Thyroid gland (tissue), 4 donors: ENCODE measurements at regions not wholly inside any gene's neighbourhood (a gene's known extent, or its start where the extent isn't known, plus 50 kb on each side); places are given as distances from the start of the nearest gene placed in this dataset.

ENCODE experiments used
- DNase-seq, 2 donors: peaks; one replicate each; pipeline ENCODE4 v3.0.0-alpha.2; 2019
- H3K27ac ChIP-seq, 3 donors: fragments of 200-600 bp; sonication (generic); 1 replicate in 2 of 3; 2 replicates in 1 of 3; pipeline ENCODE4 v1.5.1; 2016 to 2019; ENCODE audit warnings: mild to moderate bottlenecking in 1 of 3, moderate library complexity in 1 of 3
- H3K27me3 ChIP-seq: fragments of 200-600 bp; sonication (generic); one replicate; pipeline ENCODE4 v1.5.1; 2019
- H3K36me3 ChIP-seq, 2 donors: fragments of 200-600 bp; sonication (generic); one replicate each; pipeline ENCODE4 v1.5.1; 2016 to 2019
- H3K4me1 ChIP-seq, 2 donors: fragments of 200-600 bp; sonication (generic); one replicate each; pipeline ENCODE4 v1.5.1; 2017 to 2019
- H3K4me3 ChIP-seq, 3 donors: fragments of 200-600 bp; sonication (generic); replicated peaks in 1 of 3; 1 replicate in 2 of 3; 2 replicates in 1 of 3; pipeline ENCODE4 v1.5.1; 2016; ENCODE audit warnings: mild to moderate bottlenecking in 1 of 3
- H3K9me3 ChIP-seq: fragments of 200-600 bp; sonication (generic); one replicate; pipeline ENCODE4 v1.5.1; 2017
- POLR2A ChIP-seq, 2 donors: fragments of 450-650 bp; IDR thresholded peaks; one replicate each; pipeline ENCODE4 v1.6.1; 2017; ENCODE audit warnings: antibody characterized with exemption in 2 of 2, mild to moderate bottlenecking in 2 of 2, moderate library complexity in 1 of 2
- WGBS, 2 donors: methylation state at CpG; one replicate each; pipeline ENCODE4 v1.1.5; 2017; 5-methylcytosine and 5-hydroxymethylcytosine counted together
- intact Hi-C: fragments of 100-400 bp; cut with DNase I; formaldehyde crosslinking; loops from one replicate; pipeline ENCODE4 v1.15.1; 2023
- TF ChIP-seq, protein P1 (sequence below), 6 experiments: fragments of 200-600 bp in 3 of 6; fragments of 450-650 bp in 3 of 6; sonication (generic) in 3 of 6; IDR thresholded peaks; one replicate each; pipeline ENCODE4 v1.5.1; 2016 to 2019; ENCODE audit warnings: antibody characterized with exemption in 6 of 6, mild to moderate bottlenecking in 2 of 6, inconsistent platforms in 1 of 6, moderate library complexity in 1 of 6

DNA sequence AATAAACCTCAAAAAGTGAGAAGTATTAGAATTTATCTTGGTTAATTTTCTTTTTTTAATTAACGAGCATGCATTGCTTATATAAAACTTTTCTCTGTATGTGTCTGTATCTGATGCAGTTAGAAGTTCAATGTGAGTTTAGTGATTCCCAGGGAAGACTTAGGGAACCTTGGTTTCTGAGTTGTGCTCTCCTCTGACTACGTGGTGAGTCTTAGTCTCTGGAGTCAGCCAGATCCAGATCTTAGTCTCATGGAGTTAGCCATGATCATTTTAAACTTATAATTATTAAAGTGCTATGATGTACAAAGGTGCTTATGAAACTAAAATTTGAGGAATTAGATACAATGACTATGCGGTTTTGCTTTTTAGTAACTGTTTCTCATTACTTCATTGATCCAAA lies 285.3 kb upstream of the DMRT1 start:
- TF ChIP-seq, protein P1, sequence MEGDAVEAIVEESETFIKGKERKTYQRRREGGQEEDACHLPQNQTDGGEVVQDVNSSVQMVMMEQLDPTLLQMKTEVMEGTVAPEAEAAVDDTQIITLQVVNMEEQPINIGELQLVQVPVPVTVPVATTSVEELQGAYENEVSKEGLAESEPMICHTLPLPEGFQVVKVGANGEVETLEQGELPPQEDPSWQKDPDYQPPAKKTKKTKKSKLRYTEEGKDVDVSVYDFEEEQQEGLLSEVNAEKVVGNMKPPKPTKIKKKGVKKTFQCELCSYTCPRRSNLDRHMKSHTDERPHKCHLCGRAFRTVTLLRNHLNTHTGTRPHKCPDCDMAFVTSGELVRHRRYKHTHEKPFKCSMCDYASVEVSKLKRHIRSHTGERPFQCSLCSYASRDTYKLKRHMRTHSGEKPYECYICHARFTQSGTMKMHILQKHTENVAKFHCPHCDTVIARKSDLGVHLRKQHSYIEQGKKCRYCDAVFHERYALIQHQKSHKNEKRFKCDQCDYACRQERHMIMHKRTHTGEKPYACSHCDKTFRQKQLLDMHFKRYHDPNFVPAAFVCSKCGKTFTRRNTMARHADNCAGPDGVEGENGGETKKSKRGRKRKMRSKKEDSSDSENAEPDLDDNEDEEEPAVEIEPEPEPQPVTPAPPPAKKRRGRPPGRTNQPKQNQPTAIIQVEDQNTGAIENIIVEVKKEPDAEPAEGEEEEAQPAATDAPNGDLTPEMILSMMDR (IDR thresholded peaks at IDR 0.05) = no peak
- TF ChIP-seq POLR2A (IDR thresholded peaks at IDR 0.05) = no peak
- no peaks in the 10 kb centered on the region for H3K27me3 ChIP-seq
- peaks cover under 1 to 19% of the 10 kb centered on the region in 2 donors for H3K4me1 ChIP-seq
- intact Hi-C loops = no loop called here
- H3K27ac ChIP-seq = no peak overlapping the region
- no peak overlapping the region for H3K4me3 ChIP-seq
- DNase-seq = no peak
- no peaks in the 10 kb centered on the region for H3K9me3 ChIP-seq
- 90 to 94% methylated on average over 3 of the region's 3 CpGs for WGBS, 2 donors
- H3K36me3 ChIP-seq = no peaks in the 10 kb centered on the region

DNA sequence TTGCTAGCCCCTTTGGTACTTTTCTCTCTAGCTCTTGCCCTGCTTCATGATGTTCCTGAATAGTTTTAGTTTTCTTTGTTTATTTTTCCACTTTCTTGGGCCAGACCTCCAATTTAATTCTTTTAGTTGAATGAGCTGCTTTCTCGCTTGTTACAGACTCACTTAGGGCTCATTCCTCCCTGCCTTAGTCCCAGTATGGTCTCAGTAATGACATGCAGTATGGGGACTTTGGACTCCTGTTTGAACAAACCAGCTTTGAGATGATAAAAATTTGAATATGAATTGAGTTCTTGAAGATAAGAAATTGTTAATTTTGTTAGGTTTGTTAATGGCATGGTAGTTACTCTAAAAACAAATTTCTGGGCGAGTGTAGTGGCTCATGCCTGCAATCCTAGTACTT lies 284.8 kb upstream of the DMRT1 start:
- TF ChIP-seq, protein P1 (IDR thresholded peaks at IDR 0.05) = no peak
- no peak for TF ChIP-seq POLR2A (IDR thresholded peaks at IDR 0.05)
- Histone ChIP-seq H3K4me1 (peaks cover 5 to 19% of the 10 kb centered on the region in 2 donors), H3K27ac (no peak overlapping the region), H3K36me3 (no peaks in the 10 kb centered on the region), H3K4me3 (no peak overlapping the region), H3K9me3 (no peaks in the 10 kb centered on the region), H3K27me3 (no peaks in the 10 kb centered on the region)
- WGBS, 2 donors = 84 to 90% methylated on average over 2 of the region's 2 CpGs
- no peak for DNase-seq
- intact Hi-C loops = no loop called here

DNA sequence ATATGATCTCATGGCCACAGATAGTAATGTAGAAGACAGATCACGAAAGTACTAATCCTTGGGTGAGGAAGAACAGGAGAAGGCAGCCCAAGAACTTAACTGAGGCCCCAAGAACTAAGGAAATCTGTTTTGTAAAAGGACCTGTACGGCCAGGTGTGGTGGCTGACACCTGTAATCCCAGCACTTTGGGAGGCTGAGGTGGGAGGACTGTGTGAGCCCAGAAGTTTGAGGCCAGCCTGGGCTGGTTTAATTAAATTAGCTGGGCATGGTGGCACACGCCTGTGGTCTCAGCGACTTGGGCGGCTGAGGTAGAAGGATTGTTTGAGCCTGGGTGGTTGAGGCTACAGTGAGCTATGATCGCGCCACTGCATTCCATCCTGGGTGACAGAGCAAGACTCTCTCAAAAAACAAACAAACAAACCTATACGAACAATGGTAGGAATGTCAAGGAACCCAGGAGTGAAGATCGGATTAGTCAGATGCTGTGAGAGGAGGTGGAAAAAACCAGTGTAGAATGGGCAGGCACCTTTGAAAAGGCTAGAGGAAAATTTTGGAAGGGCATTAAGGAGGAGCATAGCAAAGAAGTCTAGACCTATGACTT lies 283.8 kb upstream of the DMRT1 start:
- Histone ChIP-seq H3K27me3 (no peaks in the 10 kb centered on the region), H3K9me3 (no peaks in the 10 kb centered on the region), H3K27ac (no peak overlapping the region), H3K36me3 (no peaks in the 10 kb centered on the region), H3K4me3 (no peak overlapping the region), H3K4me1 (peaks cover 6 to 12% of the 10 kb centered on the region in 2 donors)
- TF ChIP-seq, protein P1 (IDR thresholded peaks at IDR 0.05) = no peak
- DNase-seq = no peak
- 93 to 94% methylated on average over 9 of the region's 9 CpGs for WGBS, 2 donors
- intact Hi-C loops = no loop called here

DNA sequence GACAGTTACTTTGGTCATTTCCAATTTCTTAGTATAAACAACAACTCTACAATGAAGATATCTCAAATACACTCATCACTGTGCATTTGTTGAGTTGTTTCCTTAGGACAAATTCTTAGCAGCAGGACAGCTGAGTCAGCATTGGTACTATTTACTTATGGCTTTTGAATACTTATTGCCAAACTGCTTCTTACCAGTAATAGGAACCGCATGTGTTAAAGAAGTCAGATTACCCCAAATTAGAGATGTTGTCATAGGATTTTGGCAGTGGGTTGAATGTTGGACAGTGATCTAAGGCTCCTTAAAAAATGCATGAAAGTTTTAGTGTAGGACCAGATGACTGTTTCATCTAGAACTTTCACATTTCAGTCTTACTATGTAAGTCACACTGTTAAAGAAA lies 280.1 kb upstream of the DMRT1 start:
- no peaks in the 10 kb centered on the region for H3K27me3 ChIP-seq
- H3K4me3 ChIP-seq = no peak overlapping the region
- intact Hi-C loops = no loop called here
- peak overlapping the region in 1 of 3 donors; percentile 19 for H3K27ac ChIP-seq
- no peaks in the 10 kb centered on the region for H3K36me3 ChIP-seq
- no peaks in the 10 kb centered on the region for H3K9me3 ChIP-seq
- H3K4me1 ChIP-seq = peaks cover 6 to 10% of the 10 kb centered on the region in 2 donors
- WGBS, 2 donors = 21 to 46% methylated on average over 1 of the region's 1 CpG
- DNase-seq = no peak
- TF ChIP-seq POLR2A (IDR thresholded peaks at IDR 0.05) = no peak
- TF ChIP-seq, protein P1 (IDR thresholded peaks at IDR 0.05) = no peak

DNA sequence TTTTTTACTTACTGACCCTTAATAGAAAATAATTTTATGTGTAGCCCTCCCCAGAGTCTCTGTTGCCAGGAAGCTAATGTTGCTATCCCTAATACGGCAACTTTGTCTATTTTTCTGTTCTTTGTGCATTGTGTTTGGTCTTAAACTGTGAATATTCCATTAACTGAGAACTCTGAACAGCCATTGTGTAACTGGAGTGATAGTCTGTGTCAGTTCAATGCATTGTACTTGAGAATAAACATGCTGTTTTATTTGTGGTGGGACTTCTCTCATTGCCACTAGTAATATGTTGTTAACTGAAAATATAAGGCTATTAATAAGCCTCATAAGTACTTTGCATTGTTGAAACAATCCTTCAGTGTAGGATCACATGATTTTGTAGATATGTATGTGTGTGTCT lies 278.3 kb upstream of the DMRT1 start:
- DNase-seq = no peak
- Histone ChIP-seq H3K9me3 (no peaks in the 10 kb centered on the region), H3K36me3 (no peaks in the 10 kb centered on the region), H3K27ac (no peak overlapping the region), H3K4me1 (peaks cover 6 to 13% of the 10 kb centered on the region in 2 donors), H3K27me3 (no peaks in the 10 kb centered on the region), H3K4me3 (no peak overlapping the region)
- intact Hi-C loops = no loop called here
- no peak for TF ChIP-seq POLR2A (IDR thresholded peaks at IDR 0.05)
- TF ChIP-seq, protein P1 (IDR thresholded peaks at IDR 0.05) = no peak
- whole genome bisulfite sequencing, 2 donors = 89 to 92% methylated on average over 1 of the region's 1 CpG
